Fibroblast of mammary gland (primary cell): ENCODE measurements at regions not wholly inside any gene's neighbourhood (a gene's known extent, or its start where the extent isn't known, plus 50 kb on each side); places are given as distances from the start of the nearest gene placed in this dataset.

Experiments used
- DNase-seq: peaks from one replicate; pipeline ENCODE4 v3.0.0-alpha.2; 2010; ENCODE audit warnings: low read depth
- H3K4me3 ChIP-seq: 2 replicates; pipeline ENCODE4 v1.5.1; 2011; ENCODE audit warnings: low read depth, mild to moderate bottlenecking, low read length, moderate library complexity; ENCODE audit not compliant: control insufficient read depth
- CTCF ChIP-seq: conservative IDR thresholded peaks from 2 replicates; pipeline ENCODE4 v1.5.1; 2011; ENCODE audit warnings: low read depth, low read length, inconsistent platforms; ENCODE audit not compliant: control insufficient read depth, insufficient read depth

- no peak overlapping the region for H3K4me3 ChIP-seq
- no peak for TF ChIP-seq CTCF
- no peak for DNase-seq
These were observed 127.4 kb upstream of the KRR1 start for GRCh38 chr12:75638792-75639191.

- no peak overlapping the region for H3K4me3 ChIP-seq
- no peak for DNase-seq
- TF ChIP-seq CTCF = no peak
These were observed 125.2 kb upstream of the KRR1 start for GRCh38 chr12:75636607-75637006.

- no peak overlapping the region for H3K4me3 ChIP-seq
- DNase-seq = peak; percentile 96
- no peak for TF ChIP-seq CTCF
These were observed 124.4 kb upstream of the KRR1 start for GRCh38 chr12:75635606-75636444.

GRCh38 chr12:75634244-75635222, 123.1 kb upstream of the KRR1 start:
- H3K4me3 ChIP-seq = no peak overlapping the region
- TF ChIP-seq CTCF = no peak
- no peak for DNase-seq

- DNase-seq = no peak
- TF ChIP-seq CTCF = no peak
- no peak overlapping the region for H3K4me3 ChIP-seq
These were observed 122.4 kb upstream of the KRR1 start for GRCh38 chr12:75633789-75634188.

- DNase-seq = peak; percentile 25
- H3K4me3 ChIP-seq = no peak overlapping the region
- no peak for TF ChIP-seq CTCF
These were observed 121.0 kb upstream of the KRR1 start for GRCh38 chr12:75632442-75632841.
